H9 (cell line): ENCODE measurements at regions not wholly inside any gene's neighbourhood (a gene's known extent, or its start where the extent isn't known, plus 50 kb on each side); places are given as distances from the start of the nearest gene placed in this dataset.

ENCODE experiments used
- DNase-seq: peaks from one replicate; pipeline ENCODE4 v3.0.0-alpha.2; 2017
- H2AFZ ChIP-seq: one replicate; pipeline ENCODE4 v1.6.1; 2013; ENCODE audit warnings: mild to moderate bottlenecking, low read length, control low read depth, moderate library complexity
- H2AK5ac ChIP-seq: 2 replicates; pipeline ENCODE4 v1.6.1; 2013; ENCODE audit warnings: low read length, control low read depth, mixed read lengths; ENCODE audit not compliant: insufficient read length
- H2BK120ac ChIP-seq: one replicate; pipeline ENCODE4 v1.6.1; 2013; ENCODE audit warnings: low read depth, mild to moderate bottlenecking, low read length, control low read depth, inconsistent platforms; ENCODE audit not compliant: poor library complexity, severe bottlenecking
- H2BK12ac ChIP-seq: 2 replicates; pipeline ENCODE4 v1.6.1; 2013; ENCODE audit warnings: low read length, control low read depth, mixed read lengths, low read depth; ENCODE audit not compliant: insufficient read length
- H2BK15ac ChIP-seq: 2 replicates; pipeline ENCODE4 v1.6.1; 2013; ENCODE audit warnings: low read depth, low read length, control low read depth
- H2BK20ac ChIP-seq: one replicate; pipeline ENCODE4 v1.6.1; 2013; ENCODE audit warnings: low read depth, mild to moderate bottlenecking, low read length, control low read depth, inconsistent platforms; ENCODE audit not compliant: poor library complexity, severe bottlenecking
- H2BK5ac ChIP-seq: 2 replicates; pipeline ENCODE4 v1.6.1; 2013; ENCODE audit warnings: low read length, control low read depth, mixed read lengths; ENCODE audit not compliant: insufficient read length
- H3K14ac ChIP-seq: 2 replicates; pipeline ENCODE4 v1.6.1; 2013; ENCODE audit warnings: low read length, control low read depth; ENCODE audit not compliant: insufficient read depth
- H3K18ac ChIP-seq: 2 replicates; pipeline ENCODE4 v1.6.1; 2013; ENCODE audit warnings: low read depth, mild to moderate bottlenecking, mixed read lengths, low read length, control low read depth; ENCODE audit not compliant: insufficient read length
- H3K23ac ChIP-seq: 2 replicates; pipeline ENCODE4 v1.6.1; 2013; ENCODE audit warnings: low read length, control low read depth, mixed read lengths, low read depth; ENCODE audit not compliant: insufficient read length
- H3K23me2 ChIP-seq: 2 replicates; pipeline ENCODE4 v1.6.1; 2013; ENCODE audit warnings: low read depth, mild to moderate bottlenecking, mixed read lengths, low read length, control low read depth; ENCODE audit not compliant: insufficient read length, poor library complexity, severe bottlenecking
- H3K27ac ChIP-seq: 2 replicates; pipeline ENCODE4 v1.5.1; 2013; ENCODE audit warnings: low read length, control low read depth, mixed read lengths, low read depth; ENCODE audit not compliant: insufficient read length
- H3K27me3 ChIP-seq: 2 replicates; pipeline ENCODE4 v1.6.1; 2013; ENCODE audit warnings: low read length, control low read depth, inconsistent platforms; ENCODE audit not compliant: insufficient read depth
- H3K4ac ChIP-seq: 2 replicates; pipeline ENCODE4 v1.6.1; 2013; ENCODE audit warnings: low read depth, mild to moderate bottlenecking, control low read depth, inconsistent platforms, low read length, moderate library complexity
- H3K4me1 ChIP-seq: 2 replicates; pipeline ENCODE4 v1.6.1; 2013; ENCODE audit warnings: low read length, control low read depth, inconsistent platforms; ENCODE audit not compliant: insufficient read depth
- H3K4me2 ChIP-seq: 2 replicates; pipeline ENCODE4 v1.6.1; 2013; ENCODE audit warnings: low read length, control low read depth, mixed read lengths; ENCODE audit not compliant: insufficient read length, insufficient read depth
- H3K56ac ChIP-seq: 2 replicates; pipeline ENCODE4 v1.6.1; 2013; ENCODE audit warnings: low read depth, mild to moderate bottlenecking, mixed read lengths, low read length, control low read depth; ENCODE audit not compliant: insufficient read length
- H3K79me1 ChIP-seq: 2 replicates; pipeline ENCODE4 v1.6.1; 2013; ENCODE audit warnings: low read depth, mild to moderate bottlenecking, moderate library complexity, low read length, control low read depth, inconsistent platforms; ENCODE audit not compliant: insufficient read depth, poor library complexity, severe bottlenecking
- H3K79me2 ChIP-seq: 2 replicates; pipeline ENCODE4 v1.6.1; 2013; ENCODE audit warnings: low read length, control low read depth, inconsistent platforms; ENCODE audit not compliant: insufficient read depth
- H3K9ac ChIP-seq: 2 replicates; pipeline ENCODE4 v1.6.1; 2013; ENCODE audit warnings: low read length, control low read depth, mixed read lengths; ENCODE audit not compliant: insufficient read length; ENCODE audit errors: extremely low read depth
- H3K9me3 ChIP-seq: one replicate; pipeline ENCODE4 v1.6.1; 2013; ENCODE audit warnings: low read depth, low read length, inconsistent platforms; ENCODE audit not compliant: control insufficient read depth
- H3T11ph ChIP-seq: one replicate; pipeline ENCODE4 v1.6.1; 2013; ENCODE audit warnings: mild to moderate bottlenecking, low read length, control low read depth, inconsistent platforms
- H4K20me1 ChIP-seq: one replicate; pipeline ENCODE4 v1.6.1; 2013; ENCODE audit not compliant: control insufficient read depth, insufficient read length, insufficient read depth
- H4K5ac ChIP-seq: 2 replicates; pipeline ENCODE4 v1.6.1; 2013; ENCODE audit warnings: low read depth, mild to moderate bottlenecking, mixed read lengths, low read length, control low read depth; ENCODE audit not compliant: insufficient read length
- H4K8ac ChIP-seq: replicated peaks from 2 replicates; pipeline ENCODE4 v1.6.1; 2013; ENCODE audit warnings: low read length, control low read depth, mixed read lengths, low read depth; ENCODE audit not compliant: insufficient read length
- H4K91ac ChIP-seq: 2 replicates; pipeline ENCODE4 v1.6.1; 2013; ENCODE audit warnings: low read depth, mild to moderate bottlenecking, moderate library complexity, mixed read lengths, low read length, control low read depth; ENCODE audit not compliant: insufficient read length
- H3K27ac Mint-ChIP-seq, 3 experiments: 2 replicates in 2 of 3; 3 replicates in 1 of 3; pipeline ENCODE4 v1.8.0; 2020 to 2021; ENCODE audit warnings: mixed read lengths in 3 of 3, mild to moderate bottlenecking in 1 of 3, moderate library complexity in 1 of 3
- H3K27me3 Mint-ChIP-seq: 2 replicates; pipeline ENCODE4 v1.8.0; 2021; ENCODE audit warnings: low read depth, mild to moderate bottlenecking, moderate library complexity, mixed read lengths
- H3K36me3 Mint-ChIP-seq, 3 experiments: 2 replicates in 2 of 3; 3 replicates in 1 of 3; pipeline ENCODE4 v1.8.0; 2020 to 2021; ENCODE audit warnings: low read depth in 3 of 3, mixed read lengths in 3 of 3; ENCODE audit not compliant: insufficient read depth in 1 of 3
- H3K4me1 Mint-ChIP-seq, 2 experiments: 2 replicates each; pipeline ENCODE4 v1.8.0; 2020; ENCODE audit warnings: mixed read lengths in 2 of 2
- H3K4me3 Mint-ChIP-seq, 2 experiments: 2 replicates in 1 of 2; 3 replicates in 1 of 2; pipeline ENCODE4 v1.8.0; 2020 to 2021; ENCODE audit warnings: mild to moderate bottlenecking in 2 of 2, mixed read lengths in 2 of 2, moderate library complexity in 1 of 2
- H3K9me3 Mint-ChIP-seq, 2 experiments: 2 replicates in 1 of 2; 3 replicates in 1 of 2; pipeline ENCODE4 v1.8.0; 2020; ENCODE audit warnings: mild to moderate bottlenecking in 2 of 2, mixed read lengths in 2 of 2, moderate library complexity in 1 of 2
- CTCF ChIP-seq: fragments of 200-600 bp; sonication (generic); conservative IDR thresholded peaks from 3 replicates; pipeline ENCODE4 v1.8.0; 2021; ENCODE audit warnings: antibody characterized with exemption, mild to moderate bottlenecking
- WGBS: extraction: QIAGEN DNeasy Blood & Tissue Kit; methylation state at CpG from one replicate; pipeline ENCODE4 v1.1.7; 2013; ENCODE audit warnings: missing lambda C conversion rate, low lambda C conversion rate, mixed read lengths; ENCODE audit not compliant: insufficient read length; ENCODE audit errors: extremely low coverage; 5-methylcytosine and 5-hydroxymethylcytosine counted together

GRCh38 chr10:60576130-60577069 lies 186.7 kb upstream of the ANK3 start:
- H3K14ac ChIP-seq: no peak overlapping the region
- Mint-ChIP-seq H3K36me3 (peaks cover 4 to 7% (median 4%) of the 10 kb centered on the region in 3 experiments; a peak in 5 of 7 replicates), H3K27me3 (no peaks in the 10 kb centered on the region), H3K4me1 (peaks cover 43 to 44% of the 10 kb centered on the region in 2 experiments), H3K27ac (no peak overlapping the region; a peak in 2 of 7 replicates), H3K9me3 (peaks cover 6 to 7% of the 10 kb centered on the region in 2 experiments; a peak in 3 of 5 replicates), H3K4me3 (no peak overlapping the region)
- H3K79me1 ChIP-seq: no peaks in the 10 kb centered on the region
- TF ChIP-seq CTCF: no peak
- no peaks in the 10 kb centered on the region for H3K27me3 ChIP-seq
- no CpG with 5 or more reads among the region's 6 CpGs for whole genome bisulfite sequencing
- H3K9me3 ChIP-seq: no peaks in the 10 kb centered on the region
- no peak overlapping the region for H3T11ph ChIP-seq
- no peak overlapping the region for H3K18ac ChIP-seq
- H4K8ac ChIP-seq: no peak overlapping the region
- no peaks in the 10 kb centered on the region for H4K20me1 ChIP-seq
- H3K4me1 ChIP-seq: peaks cover 2% of the 10 kb centered on the region; the same call in 1 of the 2 replicates
- H3K27ac ChIP-seq: no peak overlapping the region
- no peaks in the 10 kb centered on the region for H3K23me2 ChIP-seq
- H2BK120ac ChIP-seq: no peak overlapping the region
- no peak overlapping the region for H3K23ac ChIP-seq
- no peak overlapping the region for H3K9ac ChIP-seq
- DNase-seq: no peak
- H2AK5ac ChIP-seq: no peak overlapping the region
- no peaks in the 10 kb centered on the region for H3K79me2 ChIP-seq
- no peak overlapping the region for H2BK5ac ChIP-seq
- H3K4ac ChIP-seq: no peak overlapping the region
- H3K4me2 ChIP-seq: no peak overlapping the region
- H2BK20ac ChIP-seq: no peak overlapping the region
- H2BK12ac ChIP-seq: no peak overlapping the region
- no peak overlapping the region for H2BK15ac ChIP-seq
- no peak overlapping the region for H4K91ac ChIP-seq
- H2AFZ ChIP-seq: no peak overlapping the region
- H4K5ac ChIP-seq: no peak overlapping the region
- H3K56ac ChIP-seq: no peak overlapping the region
